GM12878 (cell line): ENCODE measurements at regions not wholly inside any gene's neighbourhood (a gene's known extent, or its start where the extent isn't known, plus 50 kb on each side); places are given as distances from the start of the nearest gene placed in this dataset.

Source experiments
- ATAC-seq: fragments of 200-7000 bp; cut with Tn5 transposase; 3 replicates; pipeline ENCODE4 v1.9.1; 2020; ENCODE audit warnings: mild to moderate bottlenecking, moderate library complexity
- BruUV-seq: library from RNA; stranded (reverse); fragments of 400-500 nt; replicated peaks from 2 replicates; lab custom pipeline; 2021; lab: Mats Ljungman, UMichigan
- CTCF ChIA-PET: fragments of 300-600 bp; sonication (Branson Sonifier 250); formaldehyde crosslinking; extraction: SDS; loops from one replicate; lab custom pipeline; 2021; ENCODE audit warnings: inconsistent platforms; lab: Yijun Ruan, JAX
- POLR2A ChIA-PET: fragments of 350-600 bp; formaldehyde crosslinking; extraction: SDS; loops from one replicate; lab custom pipeline; 2021; ENCODE audit warnings: inconsistent platforms; lab: Charles Lee
- RAD21 ChIA-PET: fragments of 300-600 bp; sonication (Branson Sonifier 250); formaldehyde crosslinking; loops from one replicate; lab custom pipeline; 2023; ENCODE audit warnings: antibody characterized with exemption; ENCODE audit not compliant: unreplicated experiment; lab: Charles Lee
- SMC1A ChIA-PET: fragments of 300-600 bp; sonication (Branson Sonifier 250); formaldehyde crosslinking; loops from one replicate; lab custom pipeline; 2023; ENCODE audit not compliant: unreplicated experiment, uncharacterized antibody; lab: Charles Lee
- DNase-seq: peaks from one replicate; pipeline ENCODE4 v3.0.0-alpha.2; 2011; ENCODE audit warnings: low read depth, low spot score
- FAIRE-seq: peaks from 3 replicates; lab custom pipeline; 2011; peaks lifted over from hg19 to GRCh38; lab: Jason Lieb, UNC
- H2AFZ ChIP-seq: 2 replicates; pipeline ENCODE4 v1.6.0; 2011; ENCODE audit warnings: low read depth, low read length, control low read depth; ENCODE audit not compliant: control insufficient read depth
- H3K27ac ChIP-seq: 2 replicates; pipeline ENCODE4 v1.5.1; 2011; ENCODE audit warnings: control low read depth; ENCODE audit not compliant: control insufficient read depth, insufficient read depth
- H3K27me3 ChIP-seq, 2 experiments: replicated peaks in 1 of 2; 2 replicates each; pipeline versions ENCODE4 v1.6.0 to v1.6.1; 2011; ENCODE audit warnings: low read length in 1 of 2; ENCODE audit not compliant: control insufficient read depth in 2 of 2, insufficient read depth in 2 of 2
- H3K36me3 ChIP-seq, 2 experiments: 2 replicates each; pipeline ENCODE4 v1.5.1; 2011; ENCODE audit warnings: low read length in 1 of 2; ENCODE audit not compliant: control insufficient read depth in 2 of 2, insufficient read depth in 2 of 2
- H3K4me1 ChIP-seq: 2 replicates; pipeline ENCODE4 v1.6.1; 2011; ENCODE audit warnings: mild to moderate bottlenecking, low read length, moderate library complexity, mixed read lengths; ENCODE audit not compliant: control insufficient read depth, insufficient read depth
- H3K4me2 ChIP-seq: 2 replicates; pipeline ENCODE4 v1.6.0; 2011; ENCODE audit warnings: control low read depth; ENCODE audit not compliant: control insufficient read depth, insufficient read depth
- H3K4me3 ChIP-seq: fragments of 200-600 bp; sonication (generic); 2 replicates; pipeline ENCODE4 v1.5.1; 2016
- H3K79me2 ChIP-seq: 2 replicates; pipeline ENCODE4 v1.6.0; 2011; ENCODE audit warnings: low read length; ENCODE audit not compliant: control insufficient read depth, insufficient read depth
- H3K9ac ChIP-seq: 2 replicates; pipeline ENCODE4 v1.8.0; 2011; ENCODE audit warnings: low read length, control low read depth, mixed read lengths; ENCODE audit not compliant: control insufficient read depth, insufficient read depth
- H3K9me3 ChIP-seq: replicated peaks from 3 replicates; pipeline ENCODE4 v1.5.1; 2011; ENCODE audit warnings: mild to moderate bottlenecking, low read length; ENCODE audit not compliant: control insufficient read depth, insufficient read depth
- H4K20me1 ChIP-seq: 2 replicates; pipeline ENCODE4 v1.6.0; 2011; ENCODE audit not compliant: control insufficient read depth, insufficient read depth
- TCF7 ChIP-seq: IDR thresholded peaks from 2 replicates; pipeline ENCODE4 v1.6.1; 2014; ENCODE audit warnings: antibody characterized with exemption, borderline replicate concordance
- WRNIP1 ChIP-seq: IDR thresholded peaks from 2 replicates; pipeline ENCODE4 v1.6.1; 2011; ENCODE audit warnings: low read depth, low read length, improper control_type of control experiment, borderline replicate concordance
- WGBS: methylation state at CpG from one replicate; pipeline ENCODE4 v1.1.6; 2016; ENCODE audit warnings: low lambda C conversion rate; ENCODE audit not compliant: insufficient replicate concordance, insufficient coverage; ENCODE audit errors: missing lambda C conversion rate; 5-methylcytosine and 5-hydroxymethylcytosine counted together
- in situ Hi-C: fragments of 300-500 bp; cut with MboI; formaldehyde crosslinking; loops from 9 replicates; pipeline ENCODE4 v1.14.3; 2018; ENCODE audit warnings: mixed read lengths
- intact Hi-C: fragments of 100-400 bp; cut with micrococcal nuclease; formaldehyde crosslinking; loops from one replicate; pipeline ENCODE4 v1.14.2; 2022; ENCODE audit not compliant: unreplicated experiment
- TF ChIP-seq, protein P1 (sequence below): fragments of 450-650 bp; IDR thresholded peaks from 2 replicates; pipeline ENCODE4 v1.6.1; 2018; ENCODE audit warnings: mild to moderate bottlenecking, low read depth, moderate library complexity; ENCODE audit not compliant: partially characterized antibody
- TF ChIP-seq, protein P2 (sequence below): fragments of 450-650 bp; formaldehyde crosslinking; IDR thresholded peaks from 2 replicates; pipeline ENCODE4 v1.5.0; 2022; ENCODE audit warnings: mild to moderate bottlenecking, missing genetic modification characterization

DNA sequence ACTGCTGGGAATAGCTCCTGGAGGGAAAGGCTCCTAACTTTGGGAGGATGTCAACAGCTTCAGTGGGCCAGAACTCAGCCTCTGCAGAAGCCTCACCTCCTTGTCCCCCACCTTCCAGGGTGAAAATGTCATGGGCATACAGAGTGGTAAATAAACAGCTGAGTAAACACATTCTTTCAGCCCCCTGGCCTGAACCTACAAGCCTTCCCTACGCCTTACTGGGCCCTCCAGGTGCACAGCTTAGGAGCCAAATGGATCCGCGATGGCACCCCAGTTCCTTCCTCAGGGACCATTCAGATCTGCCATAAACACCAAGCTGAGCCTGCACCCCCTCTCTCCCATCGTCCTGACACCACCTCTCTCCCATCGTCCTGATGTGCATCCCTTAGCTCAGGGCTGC, 126.2 kb upstream of the IGF1R start:
- SMC1A ChIA-PET, result interaction anchor here (0.6 to 6.3 kb wide), 3 partner anchors 244 to 1140 kb away, joined by 3 to 32 read pairs (median 3); no protein-coding TSS in a partner anchor
- H3K36me3 ChIP-seq, result no peaks in the 10 kb centered on the region
- no peaks in the 10 kb centered on the region for H3K27me3 ChIP-seq
- POLR2A ChIA-PET, result no interaction called here
- no peak for ATAC-seq
- 28% methylated on average over 5 of the region's 5 CpGs for WGBS
- no peak for FAIRE-seq
- no peaks in the 10 kb centered on the region for H4K20me1 ChIP-seq
- H3K27ac ChIP-seq, result no peak overlapping the region
- BruUV-seq, result no TSS peak
- H3K4me3 ChIP-seq, result no peak overlapping the region
- no peaks in the 10 kb centered on the region for H3K79me2 ChIP-seq
- H3K9ac ChIP-seq, result no peak overlapping the region
- TF ChIP-seq WRNIP1 (no peak), TCF7 (no peak)
- TF ChIP-seq, protein P1, sequence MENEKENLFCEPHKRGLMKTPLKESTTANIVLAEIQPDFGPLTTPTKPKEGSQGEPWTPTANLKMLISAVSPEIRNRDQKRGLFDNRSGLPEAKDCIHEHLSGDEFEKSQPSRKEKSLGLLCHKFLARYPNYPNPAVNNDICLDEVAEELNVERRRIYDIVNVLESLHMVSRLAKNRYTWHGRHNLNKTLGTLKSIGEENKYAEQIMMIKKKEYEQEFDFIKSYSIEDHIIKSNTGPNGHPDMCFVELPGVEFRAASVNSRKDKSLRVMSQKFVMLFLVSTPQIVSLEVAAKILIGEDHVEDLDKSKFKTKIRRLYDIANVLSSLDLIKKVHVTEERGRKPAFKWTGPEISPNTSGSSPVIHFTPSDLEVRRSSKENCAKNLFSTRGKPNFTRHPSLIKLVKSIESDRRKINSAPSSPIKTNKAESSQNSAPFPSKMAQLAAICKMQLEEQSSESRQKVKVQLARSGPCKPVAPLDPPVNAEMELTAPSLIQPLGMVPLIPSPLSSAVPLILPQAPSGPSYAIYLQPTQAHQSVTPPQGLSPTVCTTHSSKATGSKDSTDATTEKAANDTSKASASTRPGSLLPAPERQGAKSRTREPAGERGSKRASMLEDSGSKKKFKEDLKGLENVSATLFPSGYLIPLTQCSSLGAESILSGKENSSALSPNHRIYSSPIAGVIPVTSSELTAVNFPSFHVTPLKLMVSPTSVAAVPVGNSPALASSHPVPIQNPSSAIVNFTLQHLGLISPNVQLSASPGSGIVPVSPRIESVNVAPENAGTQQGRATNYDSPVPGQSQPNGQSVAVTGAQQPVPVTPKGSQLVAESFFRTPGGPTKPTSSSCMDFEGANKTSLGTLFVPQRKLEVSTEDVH, result no peak
- TF ChIP-seq, protein P2, sequence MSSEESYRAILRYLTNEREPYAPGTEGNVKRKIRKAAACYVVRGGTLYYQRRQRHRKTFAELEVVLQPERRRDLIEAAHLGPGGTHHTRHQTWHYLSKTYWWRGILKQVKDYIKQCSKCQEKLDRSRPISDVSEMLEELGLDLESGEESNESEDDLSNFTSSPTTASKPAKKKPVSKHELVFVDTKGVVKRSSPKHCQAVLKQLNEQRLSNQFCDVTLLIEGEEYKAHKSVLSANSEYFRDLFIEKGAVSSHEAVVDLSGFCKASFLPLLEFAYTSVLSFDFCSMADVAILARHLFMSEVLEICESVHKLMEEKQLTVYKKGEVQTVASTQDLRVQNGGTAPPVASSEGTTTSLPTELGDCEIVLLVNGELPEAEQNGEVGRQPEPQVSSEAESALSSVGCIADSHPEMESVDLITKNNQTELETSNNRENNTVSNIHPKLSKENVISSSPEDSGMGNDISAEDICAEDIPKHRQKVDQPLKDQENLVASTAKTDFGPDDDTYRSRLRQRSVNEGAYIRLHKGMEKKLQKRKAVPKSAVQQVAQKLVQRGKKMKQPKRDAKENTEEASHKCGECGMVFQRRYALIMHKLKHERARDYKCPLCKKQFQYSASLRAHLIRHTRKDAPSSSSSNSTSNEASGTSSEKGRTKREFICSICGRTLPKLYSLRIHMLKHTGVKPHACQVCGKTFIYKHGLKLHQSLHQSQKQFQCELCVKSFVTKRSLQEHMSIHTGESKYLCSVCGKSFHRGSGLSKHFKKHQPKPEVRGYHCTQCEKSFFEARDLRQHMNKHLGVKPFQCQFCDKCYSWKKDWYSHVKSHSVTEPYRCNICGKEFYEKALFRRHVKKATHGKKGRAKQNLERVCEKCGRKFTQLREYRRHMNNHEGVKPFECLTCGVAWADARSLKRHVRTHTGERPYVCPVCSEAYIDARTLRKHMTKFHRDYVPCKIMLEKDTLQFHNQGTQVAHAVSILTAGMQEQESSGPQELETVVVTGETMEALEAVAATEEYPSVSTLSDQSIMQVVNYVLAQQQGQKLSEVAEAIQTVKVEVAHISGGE (CRISPR knock-in tag), result no peak
- in situ Hi-C loops (no loop called here), intact Hi-C loops (no loop called here)
- no peaks in the 10 kb centered on the region for H3K9me3 ChIP-seq
- H3K4me1 ChIP-seq, result no peaks in the 10 kb centered on the region
- H2AFZ ChIP-seq, result no peak overlapping the region
- RAD21 ChIA-PET, result interaction anchor here (0.7 kb wide), 1 partner anchor 426 kb away, joined by 4 read pairs; no protein-coding TSS in a partner anchor
- no peak overlapping the region for H3K4me2 ChIP-seq
- CTCF ChIA-PET, result interaction anchor here (0.6 to 5.2 kb wide), 7 partner anchors 69 to 683 kb away, joined by 3 to 55 read pairs (median 4); no protein-coding TSS in a partner anchor
- DNase-seq, result no peak
